HK-2 (cell line): ENCODE measurements at regions not wholly inside any gene's neighbourhood (a gene's known extent, or its start where the extent isn't known, plus 50 kb on each side); places are given as distances from the start of the nearest gene placed in this dataset.
"Not testable (repeated sequence)": the region's sequence is repeated elsewhere in the genome, so short reads cannot be mapped to it uniquely, and the experiment has no call there.

Source experiments
- DNase-seq: peaks from one replicate; pipeline ENCODE4 v3.0.0-alpha.2; 2018; ENCODE audit not compliant: unreplicated experiment

- DNase-seq, result no peak
These were observed 155.2 kb upstream of the C2CD4B start for GRCh38 chr15:62320259-62320658.

- DNase-seq, result no peak
These were observed 158.3 kb upstream of the C2CD4B start for GRCh38 chr15:62323353-62323890.

- DNase-seq, result no peak
These were observed 159.3 kb upstream of the C2CD4B start for GRCh38 chr15:62324382-62324781.

GRCh38 chr15:62325597-62325996 is 160.5 kb upstream of the C2CD4B start:
- no peak for DNase-seq

GRCh38 chr15:62326460-62327011 is 161.5 kb upstream of the C2CD4B start:
- DNase-seq, result no peak

GRCh38 chr15:62327406-62327805 is 162.3 kb upstream of the C2CD4B start:
- DNase-seq, result no peak

GRCh38 chr15:62332472-62332871 is 167.4 kb upstream of the C2CD4B start:
- DNase-seq, result not testable (repeated sequence)

GRCh38 chr15:62334536-62334935 is 169.5 kb upstream of the C2CD4B start:
- no peak for DNase-seq

GRCh38 chr15:62337934-62338333 is 172.8 kb upstream of the C2CD4B start:
- no peak for DNase-seq

- no peak for DNase-seq
These were observed 173.4 kb upstream of the C2CD4B start for GRCh38 chr15:62338497-62338896.

- no peak for DNase-seq
These were observed 177.9 kb upstream of the C2CD4B start for GRCh38 chr15:62342959-62343358.

- no peak for DNase-seq
These were observed 178.3 kb upstream of the C2CD4B start for GRCh38 chr15:62343397-62343796.

- DNase-seq, result peak; percentile 18
These were observed 179.9 kb upstream of the C2CD4B start for GRCh38 chr15:62344806-62345539.

- no peak for DNase-seq
These were observed 181.1 kb upstream of the C2CD4B start for GRCh38 chr15:62346168-62346567.

GRCh38 chr15:62348118-62348517 is 183.0 kb upstream of the C2CD4B start:
- DNase-seq, result no peak

- DNase-seq, result no peak
These were observed 183.5 kb upstream of the C2CD4B start for GRCh38 chr15:62348623-62349022.

GRCh38 chr15:62352817-62353216 is 187.7 kb upstream of the C2CD4B start:
- no peak for DNase-seq

GRCh38 chr15:62357431-62357830 is 192.3 kb upstream of the C2CD4B start:
- DNase-seq, result no peak

GRCh38 chr15:62359416-62359815 is 194.3 kb upstream of the C2CD4B start:
- DNase-seq, result no peak

- DNase-seq, result no peak
These were observed 195.4 kb upstream of the C2CD4B start for GRCh38 chr15:62360332-62361097.

GRCh38 chr15:62362144-62362543 is 197.1 kb upstream of the C2CD4B start:
- DNase-seq, result no peak

- DNase-seq, result no peak
These were observed 197.5 kb upstream of the C2CD4B start for GRCh38 chr15:62362608-62363007.

- no peak for DNase-seq
These were observed 198.8 kb upstream of the C2CD4B start for GRCh38 chr15:62363913-62364312.
